Skin of body (tissue), 1 donor: ENCODE measurements at regions not wholly inside any gene's neighbourhood (a gene's known extent, or its start where the extent isn't known, plus 50 kb on each side); places are given as distances from the start of the nearest gene placed in this dataset.
"Not testable (repeated sequence)": the region's sequence is repeated elsewhere in the genome, so short reads cannot be mapped to it uniquely, and the experiment has no call there.

ENCODE experiments used
- DNase-seq: peaks from one replicate; lab custom pipeline; 2025; lab: John Stamatoyannopoulos, UW

- DNase-seq, result no peak
Measured at GRCh38 chr4:94152466-94152865, 55.2 kb upstream of the SMARCAD1 start.

- not testable (repeated sequence) for DNase-seq
Measured at GRCh38 chr4:94155404-94155803, 52.3 kb upstream of the SMARCAD1 start.

- no peak for DNase-seq
Measured at GRCh38 chr4:94156826-94157225, 50.8 kb upstream of the SMARCAD1 start.
